ENCODE measurements at regions not wholly inside any gene's neighbourhood (a gene's known extent, or its start where the extent isn't known, plus 50 kb on each side); places are given as distances from the start of the nearest gene placed in this dataset.

DNA sequence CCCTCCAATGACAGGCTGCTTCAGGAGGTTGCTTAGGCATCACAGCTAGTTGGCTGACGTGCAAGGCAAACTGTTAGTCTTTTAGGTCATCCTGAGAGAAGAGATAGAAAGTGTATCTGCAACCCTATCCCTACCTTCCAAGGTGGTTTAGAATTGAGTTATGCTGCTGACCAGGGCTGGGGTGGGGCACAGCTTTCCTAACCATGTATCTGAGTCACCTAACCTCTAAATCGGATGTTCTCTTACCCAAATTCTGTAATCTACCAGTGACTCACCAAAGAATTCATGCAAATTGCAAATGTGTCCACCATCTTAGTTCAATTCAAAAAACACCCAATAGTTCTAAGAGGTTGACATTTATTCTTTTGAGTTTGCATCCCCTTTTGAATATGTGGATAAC is 107.2 kb upstream of the DYNLRB2 start:
- H3K36me3 ChIP-seq, result no peaks in the 10 kb centered on the region
- H3K27ac ChIP-seq, result no peak overlapping the region
- peaks cover 0 to 6% (median 0%) of the 10 kb centered on the region in 4 donors for H3K9me3 ChIP-seq
- intact Hi-C loops (cut with DNase I; ENCODE audit: low total_unique reads), result no loop called here
- no peak for DNase-seq
- no peaks in the 10 kb centered on the region for H3K4me1 ChIP-seq
- H3K27me3 ChIP-seq, result peaks cover 0 to 7% (median 0%) of the 10 kb centered on the region in 3 donors
- TF ChIP-seq POLR2A (IDR thresholded peaks at IDR 0.05) (no peak), POLR2AphosphoS5 (IDR thresholded peaks at IDR 0.05) (no peak), EP300 (IDR thresholded peaks at IDR 0.05) (no peak)
- TF ChIP-seq, protein P1, sequence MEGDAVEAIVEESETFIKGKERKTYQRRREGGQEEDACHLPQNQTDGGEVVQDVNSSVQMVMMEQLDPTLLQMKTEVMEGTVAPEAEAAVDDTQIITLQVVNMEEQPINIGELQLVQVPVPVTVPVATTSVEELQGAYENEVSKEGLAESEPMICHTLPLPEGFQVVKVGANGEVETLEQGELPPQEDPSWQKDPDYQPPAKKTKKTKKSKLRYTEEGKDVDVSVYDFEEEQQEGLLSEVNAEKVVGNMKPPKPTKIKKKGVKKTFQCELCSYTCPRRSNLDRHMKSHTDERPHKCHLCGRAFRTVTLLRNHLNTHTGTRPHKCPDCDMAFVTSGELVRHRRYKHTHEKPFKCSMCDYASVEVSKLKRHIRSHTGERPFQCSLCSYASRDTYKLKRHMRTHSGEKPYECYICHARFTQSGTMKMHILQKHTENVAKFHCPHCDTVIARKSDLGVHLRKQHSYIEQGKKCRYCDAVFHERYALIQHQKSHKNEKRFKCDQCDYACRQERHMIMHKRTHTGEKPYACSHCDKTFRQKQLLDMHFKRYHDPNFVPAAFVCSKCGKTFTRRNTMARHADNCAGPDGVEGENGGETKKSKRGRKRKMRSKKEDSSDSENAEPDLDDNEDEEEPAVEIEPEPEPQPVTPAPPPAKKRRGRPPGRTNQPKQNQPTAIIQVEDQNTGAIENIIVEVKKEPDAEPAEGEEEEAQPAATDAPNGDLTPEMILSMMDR (IDR thresholded peaks at IDR 0.05), result no peak
- WGBS, 5 donors, result 57 to 92% (median 76%) methylated on average over 2 of the region's 2 CpGs
- no peak overlapping the region for H3K4me3 ChIP-seq

DNA sequence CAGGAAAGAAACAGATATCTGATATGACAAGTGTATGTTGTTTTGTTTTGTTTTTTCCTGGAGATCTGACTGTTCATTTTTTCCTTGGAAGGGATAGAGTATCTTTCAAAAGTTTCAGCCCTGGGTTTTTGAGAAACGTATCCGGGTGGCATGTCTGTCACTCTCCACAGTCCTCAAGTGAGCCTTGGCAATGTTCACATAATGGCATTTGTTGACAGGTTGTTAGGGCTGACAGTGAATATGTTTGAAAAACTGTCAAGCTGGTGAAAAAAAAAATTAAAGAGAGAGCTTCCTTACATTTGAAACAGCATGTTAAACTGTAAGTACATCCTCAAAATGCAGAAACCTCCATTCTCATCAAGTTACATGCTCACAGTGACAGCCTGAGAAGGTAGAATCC is 113.0 kb upstream of the DYNLRB2 start:
- TF ChIP-seq POLR2A (IDR thresholded peaks at IDR 0.05), result no peak
- TF ChIP-seq, protein P1 (IDR thresholded peaks at IDR 0.05), result no peak
- TF ChIP-seq POLR2AphosphoS5 (IDR thresholded peaks at IDR 0.05), result no peak
- no peak for TF ChIP-seq EP300 (IDR thresholded peaks at IDR 0.05)
- H3K4me3 ChIP-seq, result no peak overlapping the region
- DNase-seq, result no peak
- WGBS, 5 donors, result 86 to 95% (median 92%) methylated on average over 2 of the region's 2 CpGs
- H3K9me3 ChIP-seq, result peaks cover 0 to 6% (median 0%) of the 10 kb centered on the region in 4 donors
- H3K4me1 ChIP-seq, result no peaks in the 10 kb centered on the region
- H3K27ac ChIP-seq, result no peak overlapping the region
- intact Hi-C loops (cut with DNase I; ENCODE audit: low total_unique reads), result no loop called here
- no peaks in the 10 kb centered on the region for H3K36me3 ChIP-seq
- no peaks in the 10 kb centered on the region for H3K27me3 ChIP-seq

DNA sequence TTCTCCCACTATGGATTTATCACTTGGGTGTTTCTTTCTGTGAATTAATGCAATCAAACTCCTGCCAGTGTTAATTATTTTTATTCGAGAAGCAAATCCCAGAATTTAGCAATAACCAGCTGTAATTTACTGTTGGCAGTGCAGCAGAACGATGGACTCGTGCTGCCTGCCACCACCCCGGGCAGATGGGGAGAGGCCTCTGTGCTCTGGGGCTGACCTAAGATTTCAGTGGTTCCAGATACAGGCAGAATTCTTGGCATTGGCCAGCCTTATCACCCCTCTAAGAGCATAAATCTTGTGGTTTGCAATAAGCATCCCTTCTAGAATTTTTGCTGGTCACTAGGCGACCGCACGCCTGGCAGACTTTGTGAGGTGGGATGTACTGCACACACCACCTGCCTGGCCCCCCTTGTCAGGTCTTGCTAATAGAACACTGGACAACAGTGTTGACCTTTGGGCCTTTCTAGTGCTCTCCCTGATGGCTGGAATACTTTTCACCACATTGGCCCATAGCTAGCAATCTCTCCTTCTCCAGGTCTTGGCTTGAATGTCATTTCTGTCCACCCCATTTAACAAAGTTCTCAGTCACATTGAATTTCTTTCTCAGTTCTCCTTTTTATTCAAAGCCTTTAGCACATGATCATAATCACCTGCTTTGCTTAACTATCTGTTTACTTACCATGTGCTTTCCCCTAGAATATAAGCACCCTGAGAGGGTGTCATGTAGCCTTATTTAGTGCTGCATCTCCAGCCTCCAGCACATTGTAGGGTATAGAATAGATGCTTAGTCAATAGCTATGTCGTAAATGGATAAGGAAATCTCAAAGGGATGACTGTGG is 122.1 kb upstream of the DYNLRB2 start:
- no peak overlapping the region for H3K27ac ChIP-seq
- no peak overlapping the region for H3K4me3 ChIP-seq
- no peaks in the 10 kb centered on the region for H3K4me1 ChIP-seq
- DNase-seq, result peak in 1 of 2 donors; percentile 15
- no peaks in the 10 kb centered on the region for H3K36me3 ChIP-seq
- no peaks in the 10 kb centered on the region for H3K9me3 ChIP-seq
- TF ChIP-seq POLR2AphosphoS5 (IDR thresholded peaks at IDR 0.05) (no peak), EP300 (IDR thresholded peaks at IDR 0.05) (no peak), POLR2A (IDR thresholded peaks at IDR 0.05) (no peak)
- TF ChIP-seq, protein P1 (IDR thresholded peaks at IDR 0.05), result no peak
- intact Hi-C loops (cut with DNase I; ENCODE audit: low total_unique reads), result no loop called here
- WGBS, 5 donors, result 90 to 95% (median 93%) methylated on average over 8 of the region's 8 CpGs
- H3K27me3 ChIP-seq, result no peaks in the 10 kb centered on the region

DNA sequence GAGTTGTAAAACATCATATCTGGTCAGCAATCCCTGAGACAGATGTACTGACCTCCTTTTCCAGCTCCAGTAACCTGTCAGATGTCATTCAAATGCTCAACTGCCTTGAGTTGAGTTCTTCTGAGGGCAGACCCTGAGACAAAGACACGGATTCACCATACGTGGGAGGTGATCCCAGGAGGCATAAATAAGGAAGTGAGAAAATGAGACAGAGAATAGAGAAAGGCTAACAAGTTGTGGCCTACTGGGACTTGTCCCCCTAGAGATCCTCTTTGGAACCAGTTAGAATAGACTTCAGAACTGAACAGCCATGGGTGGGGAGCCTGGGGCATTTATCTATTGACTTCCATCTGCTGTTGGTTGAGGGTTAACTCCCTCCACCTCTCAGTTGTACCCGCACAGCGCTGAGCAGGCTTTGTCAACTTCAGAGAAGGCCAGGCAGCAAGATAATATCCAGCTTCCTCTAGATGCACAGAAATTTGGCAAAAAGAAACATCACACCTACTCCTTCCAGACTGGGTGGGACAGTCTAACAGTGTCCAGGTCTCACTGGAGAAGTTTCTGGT is 123.0 kb upstream of the DYNLRB2 start:
- intact Hi-C loops (cut with DNase I; ENCODE audit: low total_unique reads), result no loop called here

More for the DNA sequence above, 123.0 kb upstream of the DYNLRB2 start:
- H3K36me3 ChIP-seq, result no peaks in the 10 kb centered on the region
- WGBS, 5 donors, result 82 to 92% (median 90%) methylated on average over 4 of the region's 4 CpGs
- no peaks in the 10 kb centered on the region for H3K9me3 ChIP-seq
- no peak overlapping the region for H3K4me3 ChIP-seq
- no peak for DNase-seq
- H3K27ac ChIP-seq, result no peak overlapping the region
- H3K27me3 ChIP-seq, result no peaks in the 10 kb centered on the region
- no peaks in the 10 kb centered on the region for H3K4me1 ChIP-seq
- TF ChIP-seq, protein P1 (IDR thresholded peaks at IDR 0.05), result no peak
- TF ChIP-seq EP300 (IDR thresholded peaks at IDR 0.05) (no peak), POLR2A (IDR thresholded peaks at IDR 0.05) (no peak), POLR2AphosphoS5 (IDR thresholded peaks at IDR 0.05) (no peak)
